HG02870 (cell line): ENCODE measurements at regions not wholly inside any gene's neighbourhood (a gene's known extent, or its start where the extent isn't known, plus 50 kb on each side); places are given as distances from the start of the nearest gene placed in this dataset.
"Not testable (repeated sequence)": the region's sequence is repeated elsewhere in the genome, so short reads cannot be mapped to it uniquely, and the experiment has no call there.

Experiments
- ATAC-seq: cut with Tn5 transposase; IDR thresholded peaks from one replicate; pipeline ENCODE4 v1.9.1; 2021; ENCODE audit warnings: mild to moderate bottlenecking, moderate library complexity; ENCODE audit not compliant: unreplicated experiment

- ATAC-seq: no peak
Observed at GRCh38 chr2:406231-406630, 118.3 kb upstream of the ALKAL2 start.

- no peak for ATAC-seq
Observed at GRCh38 chr2:404581-404980, 116.7 kb upstream of the ALKAL2 start.

- ATAC-seq: no peak
Observed at GRCh38 chr2:403682-404081, 115.8 kb upstream of the ALKAL2 start.

GRCh38 chr2:402721-403120 is 114.8 kb upstream of the ALKAL2 start:
- ATAC-seq: no peak

- no peak for ATAC-seq
Observed at GRCh38 chr2:402206-402605, 114.3 kb upstream of the ALKAL2 start.

GRCh38 chr2:401019-401679 is 113.3 kb upstream of the ALKAL2 start:
- ATAC-seq: no peak

DNA sequence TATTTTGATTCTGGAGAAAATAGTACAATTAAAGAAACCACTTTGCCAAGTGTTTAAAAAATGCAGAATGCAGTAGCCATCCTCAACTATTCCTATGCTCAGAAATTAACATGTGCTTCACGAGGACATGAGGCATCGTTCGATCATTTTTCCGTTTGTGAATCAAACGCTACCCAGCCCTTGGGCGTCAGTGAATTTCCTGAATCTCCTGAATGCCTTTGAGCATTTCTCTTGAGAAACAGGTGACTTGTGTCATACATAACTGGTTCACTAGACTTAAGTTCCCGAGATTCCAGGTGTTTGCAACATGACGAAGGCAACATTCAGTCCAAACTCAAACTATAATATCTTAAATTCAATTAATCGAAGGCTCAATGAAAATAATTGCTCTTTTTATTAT is 110.0 kb upstream of the ALKAL2 start:
- no peak for ATAC-seq

DNA sequence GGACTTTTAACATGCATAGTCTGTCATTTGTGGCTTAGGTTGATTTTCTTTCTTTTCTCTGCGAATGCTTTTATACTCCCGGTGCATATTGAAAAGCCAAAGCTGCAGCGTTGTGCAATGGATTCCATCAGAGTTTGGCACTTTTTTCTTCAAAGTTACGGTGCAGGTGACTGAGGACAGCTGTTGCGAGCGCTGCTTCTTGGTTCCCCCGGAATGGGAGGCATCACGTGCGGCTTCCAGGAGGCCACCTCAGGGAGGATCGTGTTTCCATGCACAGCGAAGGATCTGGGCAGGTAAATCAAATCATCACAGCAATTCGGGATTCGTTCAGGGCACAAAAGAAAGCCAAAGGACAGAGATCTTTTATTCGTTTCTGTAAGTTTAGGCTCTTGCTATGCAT is 109.6 kb upstream of the ALKAL2 start:
- no peak for ATAC-seq

DNA sequence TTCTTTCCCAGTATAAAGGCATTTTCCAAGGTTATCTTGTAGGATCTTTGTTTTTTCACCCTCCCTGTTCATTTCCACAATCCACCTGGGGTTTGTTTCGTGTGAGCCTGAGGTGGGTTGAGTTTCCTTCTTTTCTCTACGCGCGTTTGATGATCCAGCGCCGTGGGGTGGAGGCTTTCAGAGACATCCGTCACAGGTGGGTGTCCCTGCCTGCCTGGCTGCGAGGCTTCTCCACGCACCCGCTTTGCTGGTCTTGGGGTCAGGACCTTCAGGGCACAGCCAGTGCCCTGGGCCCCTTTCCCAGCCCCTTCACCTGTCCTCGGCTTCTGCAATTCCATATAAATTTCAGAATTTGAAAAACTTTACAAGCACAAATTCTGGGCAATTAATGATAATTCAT is 109.0 kb upstream of the ALKAL2 start:
- no peak for ATAC-seq

DNA sequence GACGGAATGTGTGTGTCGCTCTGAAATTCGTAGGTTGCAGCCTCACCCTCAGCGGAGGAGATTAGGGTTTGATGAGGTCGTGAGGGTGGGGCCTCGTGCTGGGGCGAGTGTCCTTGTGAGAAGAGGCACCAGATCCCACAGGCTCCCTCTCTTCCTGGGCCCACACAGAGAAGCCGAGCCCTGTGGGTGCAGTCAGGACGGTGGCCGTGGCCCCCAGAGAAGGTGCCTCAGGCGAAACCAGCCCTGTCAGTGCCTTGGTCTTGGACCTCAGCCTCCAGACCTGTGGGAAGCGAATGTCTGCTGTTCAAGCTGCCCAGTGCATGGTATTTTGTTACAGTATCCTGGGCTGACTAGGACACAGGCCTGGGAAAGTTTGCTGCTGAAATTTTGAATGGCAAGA is 108.0 kb upstream of the ALKAL2 start:
- ATAC-seq: no peak

GRCh38 chr2:393711-394696 is 106.1 kb upstream of the ALKAL2 start:
- peak; percentile 75 for ATAC-seq

GRCh38 chr2:392926-393280 is 105.0 kb upstream of the ALKAL2 start:
- no peak for ATAC-seq

- no peak for ATAC-seq
Observed at GRCh38 chr2:392181-392925, 104.5 kb upstream of the ALKAL2 start.

- ATAC-seq: no peak
Observed at GRCh38 chr2:391696-392095, 103.8 kb upstream of the ALKAL2 start.

DNA sequence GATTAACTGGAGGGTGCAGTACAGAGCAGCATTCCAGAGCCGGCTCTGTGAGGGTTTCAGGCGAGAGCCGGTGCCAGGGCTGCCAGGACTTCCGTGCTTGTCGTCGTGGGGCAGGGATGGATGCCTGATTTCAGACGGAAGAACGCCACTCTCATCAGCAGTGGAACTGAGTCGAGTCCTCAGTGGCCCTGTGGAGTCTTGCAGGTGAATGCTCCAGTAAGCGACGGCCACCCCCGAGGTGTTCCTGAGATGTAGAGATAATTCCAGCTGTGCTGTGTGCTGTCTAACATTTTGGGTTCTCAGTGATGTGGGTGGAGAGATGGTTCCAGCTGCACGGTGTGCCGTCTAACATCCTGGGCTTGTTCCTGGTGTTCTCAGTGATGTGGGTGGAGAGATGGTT is 103.1 kb upstream of the ALKAL2 start:
- no peak for ATAC-seq

DNA sequence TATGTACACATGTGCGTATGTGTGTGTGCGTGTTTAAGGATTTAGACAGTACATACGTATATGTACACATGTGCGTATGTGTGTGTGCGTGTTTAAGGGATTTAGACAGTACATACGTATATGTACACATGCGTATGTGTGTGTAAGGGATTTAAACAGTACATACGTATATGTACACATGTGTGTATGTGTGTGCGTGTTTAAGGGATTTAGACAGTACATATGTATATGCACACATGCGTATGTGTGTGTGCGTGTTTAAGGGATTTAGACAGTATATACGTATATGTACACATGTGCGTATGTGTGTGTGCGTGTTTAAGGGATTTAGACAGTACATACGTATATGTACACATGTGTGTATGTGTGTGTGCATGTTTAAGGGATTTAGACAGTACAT is 102.1 kb upstream of the ALKAL2 start:
- ATAC-seq: not testable (repeated sequence)

DNA sequence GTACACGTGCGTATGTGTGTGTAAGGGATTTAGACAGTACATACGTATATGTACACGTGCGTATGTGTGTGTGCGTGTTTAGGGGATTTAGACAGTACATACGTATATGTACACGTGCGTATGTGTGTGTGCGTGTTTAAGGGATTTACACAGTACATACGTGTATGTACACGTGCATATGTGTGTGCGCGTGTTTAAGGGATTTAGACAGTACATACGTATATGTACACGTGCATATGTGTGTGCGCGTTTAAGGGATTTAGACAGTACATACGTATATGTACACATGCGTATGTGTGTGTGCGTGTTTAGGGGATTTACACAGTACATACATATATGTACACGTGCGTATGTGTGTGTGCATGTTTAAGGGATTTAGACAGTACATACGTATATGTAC is 100.9 kb upstream of the ALKAL2 start:
- not testable (repeated sequence) for ATAC-seq

DNA sequence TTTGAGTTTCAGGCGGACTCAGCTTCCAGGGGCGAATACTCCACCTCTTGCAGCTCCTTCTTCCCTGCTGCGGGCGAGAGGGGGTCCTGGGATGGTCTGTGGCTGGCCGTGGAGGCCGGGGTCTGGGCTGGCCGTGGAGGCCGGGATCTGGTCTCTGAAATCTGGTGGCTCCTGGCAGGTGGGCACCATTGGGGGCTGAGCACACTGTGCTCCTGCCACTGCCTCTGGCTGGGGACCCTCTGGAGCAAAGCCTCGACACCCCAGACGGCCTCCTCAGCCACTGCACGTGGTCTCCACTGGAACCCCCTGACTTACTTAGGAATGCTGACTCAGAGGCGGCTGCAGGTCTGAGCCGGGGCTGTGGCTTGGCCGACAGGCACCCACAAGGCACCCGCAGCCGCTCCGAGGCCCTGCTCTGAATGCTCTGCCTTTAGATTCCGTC is 100.1 kb upstream of the ALKAL2 start:
- ATAC-seq: no peak

GRCh38 chr2:386406-387103 is 98.7 kb upstream of the ALKAL2 start:
- ATAC-seq: no peak

- ATAC-seq: no peak
Observed at GRCh38 chr2:385785-386184, 97.9 kb upstream of the ALKAL2 start.

DNA sequence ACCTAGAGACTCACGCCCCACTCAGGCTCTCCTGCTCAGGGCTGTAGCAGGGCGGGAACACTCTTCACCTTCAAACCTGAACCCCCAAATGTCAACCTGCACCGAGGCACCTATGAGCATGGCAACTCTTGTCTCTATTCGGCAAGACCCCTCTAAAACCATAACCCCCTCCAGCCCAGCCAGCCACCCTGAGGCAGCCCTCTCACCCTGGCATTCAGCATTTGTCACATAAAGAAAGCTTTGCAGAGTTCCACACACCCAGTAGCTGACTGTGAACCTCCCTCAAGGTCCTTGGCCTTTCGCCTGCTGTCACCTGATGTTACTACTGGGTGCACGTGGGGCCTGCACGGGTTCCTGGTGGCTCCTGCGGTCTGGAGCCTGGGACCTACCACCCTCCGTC is 97.2 kb upstream of the ALKAL2 start:
- no peak for ATAC-seq
